Mesothelial cell of epicardium (in vitro differentiated cells): ENCODE measurements at regions not wholly inside any gene's neighbourhood (a gene's known extent, or its start where the extent isn't known, plus 50 kb on each side); places are given as distances from the start of the nearest gene placed in this dataset.

Experiments used
- DNase-seq, 2 experiments: peaks; one replicate each; pipeline ENCODE4 v3.0.0; 2021; ENCODE audit warnings: low spot score in 2 of 2; ENCODE audit not compliant: unreplicated experiment in 2 of 2
- H3K27ac Mint-ChIP-seq: 2 replicates; pipeline ENCODE4 v1.8.0; 2021; ENCODE audit warnings: mixed read lengths
- H3K27me3 Mint-ChIP-seq: 2 replicates; pipeline ENCODE4 v1.8.0; 2021; ENCODE audit warnings: low read depth, mixed read lengths
- H3K36me3 Mint-ChIP-seq: 2 replicates; pipeline ENCODE4 v1.8.0; 2021; ENCODE audit warnings: mixed read lengths
- H3K4me1 Mint-ChIP-seq: 2 replicates; pipeline ENCODE4 v1.8.0; 2021; ENCODE audit warnings: mixed read lengths
- H3K4me3 Mint-ChIP-seq: 2 replicates; pipeline ENCODE4 v1.8.0; 2021; ENCODE audit warnings: mild to moderate bottlenecking, moderate library complexity, mixed read lengths
- H3K9me3 Mint-ChIP-seq: 2 replicates; pipeline ENCODE4 v1.8.0; 2021; ENCODE audit warnings: mixed read lengths
- CTCF ChIP-seq: fragments of 200-600 bp; sonication (generic); IDR thresholded peaks from one replicate; pipeline ENCODE4 v1.5.0; 2021; ENCODE audit warnings: antibody characterized with exemption; ENCODE audit not compliant: unreplicated experiment

GRCh38 chr6:66553441-66553840 lies 846.4 kb upstream of the EYS start:
- Mint-ChIP-seq H3K27ac (no peak overlapping the region), H3K27me3 (no peaks in the 10 kb centered on the region), H3K4me1 (no peaks in the 10 kb centered on the region), H3K4me3 (no peak overlapping the region), H3K36me3 (no peaks in the 10 kb centered on the region), H3K9me3 (peaks cover 55% of the 10 kb centered on the region)
- TF ChIP-seq CTCF: no peak
- no peak for DNase-seq

GRCh38 chr6:66538551-66539135 lies 831.6 kb upstream of the EYS start:
- H3K4me1 Mint-ChIP-seq: no peaks in the 10 kb centered on the region
- no peak for TF ChIP-seq CTCF
- no peak overlapping the region for H3K4me3 Mint-ChIP-seq
- no peaks in the 10 kb centered on the region for H3K36me3 Mint-ChIP-seq
- H3K27ac Mint-ChIP-seq: no peak overlapping the region
- H3K27me3 Mint-ChIP-seq: no peaks in the 10 kb centered on the region
- H3K9me3 Mint-ChIP-seq: peaks cover 16% of the 10 kb centered on the region
- DNase-seq: no peak

GRCh38 chr6:66533921-66534404 lies 826.9 kb upstream of the EYS start:
- H3K27me3 Mint-ChIP-seq: no peaks in the 10 kb centered on the region
- no peak overlapping the region for H3K27ac Mint-ChIP-seq
- no peak for DNase-seq
- no peaks in the 10 kb centered on the region for H3K9me3 Mint-ChIP-seq
- no peak overlapping the region for H3K4me3 Mint-ChIP-seq
- no peak for TF ChIP-seq CTCF
- no peaks in the 10 kb centered on the region for H3K4me1 Mint-ChIP-seq
- H3K36me3 Mint-ChIP-seq: no peaks in the 10 kb centered on the region

- peaks cover 8% of the 10 kb centered on the region for H3K9me3 Mint-ChIP-seq
- no peaks in the 10 kb centered on the region for H3K27me3 Mint-ChIP-seq
- no peaks in the 10 kb centered on the region for H3K4me1 Mint-ChIP-seq
- no peak for DNase-seq
- no peaks in the 10 kb centered on the region for H3K36me3 Mint-ChIP-seq
- no peak overlapping the region for H3K27ac Mint-ChIP-seq
- H3K4me3 Mint-ChIP-seq: no peak overlapping the region
- TF ChIP-seq CTCF: no peak
Measured at GRCh38 chr6:66526061-66526460, 819.0 kb upstream of the EYS start.

GRCh38 chr6:66522864-66523263 lies 815.8 kb upstream of the EYS start:
- no peak for TF ChIP-seq CTCF
- no peak for DNase-seq
- no peaks in the 10 kb centered on the region for H3K27me3 Mint-ChIP-seq
- H3K36me3 Mint-ChIP-seq: no peaks in the 10 kb centered on the region
- H3K9me3 Mint-ChIP-seq: peaks cover 8% of the 10 kb centered on the region
- no peak overlapping the region for H3K4me3 Mint-ChIP-seq
- no peaks in the 10 kb centered on the region for H3K4me1 Mint-ChIP-seq
- H3K27ac Mint-ChIP-seq: no peak overlapping the region

GRCh38 chr6:66516377-66516776 lies 809.4 kb upstream of the EYS start:
- Mint-ChIP-seq H3K4me3 (no peak overlapping the region), H3K27ac (no peak overlapping the region), H3K27me3 (no peaks in the 10 kb centered on the region), H3K4me1 (no peaks in the 10 kb centered on the region), H3K9me3 (peaks cover 4% of the 10 kb centered on the region), H3K36me3 (no peaks in the 10 kb centered on the region)
- DNase-seq: no peak
- TF ChIP-seq CTCF: no peak
